GM23338 (cell line): ENCODE measurements at regions not wholly inside any gene's neighbourhood (a gene's known extent, or its start where the extent isn't known, plus 50 kb on each side); places are given as distances from the start of the nearest gene placed in this dataset.

Experiments used
- ATAC-seq: fragments of 200-7000 bp; cut with Tn5 transposase; 3 replicates; pipeline ENCODE4 v1.9.1; 2020
- DNase-seq: peaks from one replicate; pipeline ENCODE4 v3.0.0-alpha.2; 2015; ENCODE audit warnings: low spot score
- H2AFZ ChIP-seq: fragments of 200-600 bp; sonication (generic); 2 replicates; pipeline ENCODE4 v1.8.0; 2016; ENCODE audit warnings: antibody characterized with exemption, mild to moderate bottlenecking, moderate library complexity
- H3F3A ChIP-seq: fragments of 200-600 bp; sonication (generic); replicated peaks from 2 replicates; pipeline ENCODE4 v1.8.0; 2017; ENCODE audit warnings: antibody characterized with exemption, mixed run types, low read depth
- H3K27ac ChIP-seq: fragments of 200-600 bp; sonication (generic); 2 replicates; pipeline ENCODE4 v1.6.1; 2016; ENCODE audit warnings: low read depth
- H3K27me3 ChIP-seq: fragments of 200-600 bp; sonication (generic); 2 replicates; pipeline ENCODE4 v1.8.0; 2016; ENCODE audit warnings: mild to moderate bottlenecking, mixed run types, moderate library complexity; ENCODE audit not compliant: insufficient read depth
- H3K36me3 ChIP-seq: fragments of 200-600 bp; sonication (generic); 2 replicates; pipeline ENCODE4 v1.8.0; 2016; ENCODE audit warnings: mild to moderate bottlenecking; ENCODE audit not compliant: insufficient read depth
- H3K4me1 ChIP-seq: fragments of 200-600 bp; sonication (generic); 2 replicates; pipeline ENCODE4 v1.8.0; 2016; ENCODE audit warnings: mild to moderate bottlenecking, moderate library complexity; ENCODE audit not compliant: insufficient read depth
- H3K4me2 ChIP-seq: fragments of 200-600 bp; sonication (generic); 2 replicates; pipeline ENCODE4 v1.7.1; 2017; ENCODE audit warnings: mixed run types
- H3K4me3 ChIP-seq: fragments of 200-600 bp; sonication (generic); 2 replicates; pipeline ENCODE4 v1.6.1; 2016; ENCODE audit warnings: mixed run types
- H3K79me2 ChIP-seq: fragments of 200-600 bp; sonication (generic); replicated peaks from 2 replicates; pipeline ENCODE4 v1.8.0; 2017; ENCODE audit warnings: mild to moderate bottlenecking; ENCODE audit not compliant: insufficient read depth
- H3K9me2 ChIP-seq: fragments of 200-600 bp; sonication (generic); 2 replicates; pipeline ENCODE4 v1.8.0; 2017; ENCODE audit not compliant: insufficient read depth
- H4K20me1 ChIP-seq: fragments of 200-600 bp; sonication (generic); replicated peaks from 2 replicates; pipeline ENCODE4 v1.8.0; 2017; ENCODE audit warnings: mild to moderate bottlenecking; ENCODE audit not compliant: insufficient read depth
- H3K27ac Mint-ChIP-seq: 2 replicates; pipeline ENCODE4 v1.8.0; 2020; ENCODE audit warnings: inconsistent platforms, mild to moderate bottlenecking, moderate library complexity, mixed read lengths
- H3K27me3 Mint-ChIP-seq: 3 replicates; pipeline ENCODE4 v1.8.0; 2022; ENCODE audit warnings: low read depth, mild to moderate bottlenecking, moderate library complexity, mixed read lengths, inconsistent platforms; ENCODE audit not compliant: insufficient read depth, poor library complexity
- H3K36me3 Mint-ChIP-seq: 3 replicates; pipeline ENCODE4 v1.8.0; 2021; ENCODE audit warnings: low read depth, mild to moderate bottlenecking, inconsistent platforms, moderate library complexity, mixed read lengths
- H3K4me1 Mint-ChIP-seq: 3 replicates; pipeline ENCODE4 v1.8.0; 2020; ENCODE audit warnings: mild to moderate bottlenecking, inconsistent platforms, mixed read lengths
- H3K4me3 Mint-ChIP-seq: 3 replicates; pipeline ENCODE4 v1.8.0; 2021; ENCODE audit warnings: moderate library complexity, mild to moderate bottlenecking, inconsistent platforms, mixed read lengths
- H3K9me3 Mint-ChIP-seq: 3 replicates; pipeline ENCODE4 v1.8.0; 2020; ENCODE audit warnings: moderate library complexity, mild to moderate bottlenecking, inconsistent platforms, mixed read lengths
- JUNB ChIP-seq: IDR thresholded peaks from one replicate; pipeline ENCODE4 v1.6.1; 2016; ENCODE audit warnings: antibody characterized with exemption; ENCODE audit not compliant: unreplicated experiment
- NANOG ChIP-seq: IDR thresholded peaks from 2 replicates; pipeline ENCODE4 v1.6.1; 2016; ENCODE audit warnings: antibody characterized with exemption, borderline replicate concordance
- POLR2AphosphoS5 ChIP-seq: IDR thresholded peaks from 2 replicates; pipeline ENCODE4 v1.6.1; 2016; ENCODE audit warnings: antibody characterized with exemption, low read depth
- STAT1 ChIP-seq: IDR thresholded peaks from one replicate; pipeline ENCODE4 v1.6.1; 2016; ENCODE audit warnings: antibody characterized with exemption; ENCODE audit not compliant: unreplicated experiment
- ZNF114 ChIP-seq: fragments of 250-450 bp; sonication (Bioruptor Pico); IDR thresholded peaks from 2 replicates; pipeline ENCODE4 v1.5.0; 2020; ENCODE audit warnings: mild to moderate bottlenecking, moderate library complexity
- TF ChIP-seq, protein P1 (sequence below): IDR thresholded peaks from one replicate; pipeline ENCODE4 v1.6.1; 2018; ENCODE audit warnings: antibody characterized with exemption; ENCODE audit not compliant: unreplicated experiment
- TF ChIP-seq, protein P2 (sequence below), 2 experiments: fragments of 200-600 bp in 1 of 2; sonication (generic) in 1 of 2; conservative IDR thresholded peaks; 2 replicates each; pipeline versions ENCODE4 v1.5.1 to v1.6.1; 2016 to 2017; ENCODE audit warnings: antibody characterized with exemption in 2 of 2, low read depth in 2 of 2, mild to moderate bottlenecking in 2 of 2, moderate library complexity in 1 of 2
- TF ChIP-seq, protein P3 (sequence below): fragments of 250-450 bp; sonication (Bioruptor Pico); IDR thresholded peaks from 2 replicates; pipeline ENCODE4 v1.5.0; 2020; ENCODE audit warnings: mild to moderate bottlenecking, moderate library complexity

DNA sequence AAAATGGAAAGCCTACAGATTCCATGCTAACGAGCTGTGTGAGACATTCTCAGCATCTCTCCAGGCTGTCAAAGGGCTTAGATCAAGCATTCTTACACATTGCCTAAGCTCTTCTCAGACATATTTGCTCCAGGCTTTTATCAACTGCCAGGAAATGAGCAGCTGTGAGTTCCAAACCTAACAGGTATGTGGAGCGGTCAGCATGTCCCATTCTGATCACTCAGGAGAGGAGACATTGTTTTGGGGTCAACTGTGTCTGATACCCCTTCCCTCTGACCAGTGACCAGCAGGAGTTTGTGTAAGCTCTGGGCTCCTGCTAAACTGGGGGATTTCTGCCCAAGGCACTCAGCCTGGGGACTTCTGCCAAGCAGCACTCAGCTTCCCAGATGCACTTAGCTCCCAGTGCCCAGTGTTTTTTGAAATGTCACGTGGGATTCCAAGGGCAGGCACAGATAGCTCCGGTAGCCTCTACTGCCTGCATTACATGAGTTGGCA lies 229.1 kb downstream of the SEC61B start:
- H3F3A ChIP-seq = no peaks in the 10 kb centered on the region
- no peak overlapping the region for H3K4me3 ChIP-seq
- H3K27ac Mint-ChIP-seq = no peak overlapping the region
- H2AFZ ChIP-seq = peak overlapping the region; percentile 43; the same call in 1 of the 2 replicates
- H3K79me2 ChIP-seq = no peaks in the 10 kb centered on the region
- TF ChIP-seq STAT1 (no peak), JUNB (no peak), ZNF114 (CRISPR knock-in tag) (no peak), NANOG (no peak)
- TF ChIP-seq, protein P1, sequence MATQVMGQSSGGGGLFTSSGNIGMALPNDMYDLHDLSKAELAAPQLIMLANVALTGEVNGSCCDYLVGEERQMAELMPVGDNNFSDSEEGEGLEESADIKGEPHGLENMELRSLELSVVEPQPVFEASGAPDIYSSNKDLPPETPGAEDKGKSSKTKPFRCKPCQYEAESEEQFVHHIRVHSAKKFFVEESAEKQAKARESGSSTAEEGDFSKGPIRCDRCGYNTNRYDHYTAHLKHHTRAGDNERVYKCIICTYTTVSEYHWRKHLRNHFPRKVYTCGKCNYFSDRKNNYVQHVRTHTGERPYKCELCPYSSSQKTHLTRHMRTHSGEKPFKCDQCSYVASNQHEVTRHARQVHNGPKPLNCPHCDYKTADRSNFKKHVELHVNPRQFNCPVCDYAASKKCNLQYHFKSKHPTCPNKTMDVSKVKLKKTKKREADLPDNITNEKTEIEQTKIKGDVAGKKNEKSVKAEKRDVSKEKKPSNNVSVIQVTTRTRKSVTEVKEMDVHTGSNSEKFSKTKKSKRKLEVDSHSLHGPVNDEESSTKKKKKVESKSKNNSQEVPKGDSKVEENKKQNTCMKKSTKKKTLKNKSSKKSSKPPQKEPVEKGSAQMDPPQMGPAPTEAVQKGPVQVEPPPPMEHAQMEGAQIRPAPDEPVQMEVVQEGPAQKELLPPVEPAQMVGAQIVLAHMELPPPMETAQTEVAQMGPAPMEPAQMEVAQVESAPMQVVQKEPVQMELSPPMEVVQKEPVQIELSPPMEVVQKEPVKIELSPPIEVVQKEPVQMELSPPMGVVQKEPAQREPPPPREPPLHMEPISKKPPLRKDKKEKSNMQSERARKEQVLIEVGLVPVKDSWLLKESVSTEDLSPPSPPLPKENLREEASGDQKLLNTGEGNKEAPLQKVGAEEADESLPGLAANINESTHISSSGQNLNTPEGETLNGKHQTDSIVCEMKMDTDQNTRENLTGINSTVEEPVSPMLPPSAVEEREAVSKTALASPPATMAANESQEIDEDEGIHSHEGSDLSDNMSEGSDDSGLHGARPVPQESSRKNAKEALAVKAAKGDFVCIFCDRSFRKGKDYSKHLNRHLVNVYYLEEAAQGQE = no peak
- TF ChIP-seq, protein P2, sequence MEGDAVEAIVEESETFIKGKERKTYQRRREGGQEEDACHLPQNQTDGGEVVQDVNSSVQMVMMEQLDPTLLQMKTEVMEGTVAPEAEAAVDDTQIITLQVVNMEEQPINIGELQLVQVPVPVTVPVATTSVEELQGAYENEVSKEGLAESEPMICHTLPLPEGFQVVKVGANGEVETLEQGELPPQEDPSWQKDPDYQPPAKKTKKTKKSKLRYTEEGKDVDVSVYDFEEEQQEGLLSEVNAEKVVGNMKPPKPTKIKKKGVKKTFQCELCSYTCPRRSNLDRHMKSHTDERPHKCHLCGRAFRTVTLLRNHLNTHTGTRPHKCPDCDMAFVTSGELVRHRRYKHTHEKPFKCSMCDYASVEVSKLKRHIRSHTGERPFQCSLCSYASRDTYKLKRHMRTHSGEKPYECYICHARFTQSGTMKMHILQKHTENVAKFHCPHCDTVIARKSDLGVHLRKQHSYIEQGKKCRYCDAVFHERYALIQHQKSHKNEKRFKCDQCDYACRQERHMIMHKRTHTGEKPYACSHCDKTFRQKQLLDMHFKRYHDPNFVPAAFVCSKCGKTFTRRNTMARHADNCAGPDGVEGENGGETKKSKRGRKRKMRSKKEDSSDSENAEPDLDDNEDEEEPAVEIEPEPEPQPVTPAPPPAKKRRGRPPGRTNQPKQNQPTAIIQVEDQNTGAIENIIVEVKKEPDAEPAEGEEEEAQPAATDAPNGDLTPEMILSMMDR (conservative IDR thresholded peaks at IDR 0.05; ENCODE audit: low read depth in 2 of 2) = no peak
- no peak overlapping the region for H3K27ac ChIP-seq
- H3K9me2 ChIP-seq = no peaks in the 10 kb centered on the region; the same call in 1 of the 2 replicates
- ATAC-seq (no peak), DNase-seq (no peak)
- H3K4me1 Mint-ChIP-seq = no peaks in the 10 kb centered on the region
- no peak overlapping the region for H3K4me2 ChIP-seq
- H3K36me3 Mint-ChIP-seq = no peaks in the 10 kb centered on the region
- peaks cover 3% of the 10 kb centered on the region for H3K27me3 Mint-ChIP-seq
- no peaks in the 10 kb centered on the region for H3K27me3 ChIP-seq
- H3K4me3 Mint-ChIP-seq = no peak overlapping the region
- H3K9me3 Mint-ChIP-seq = no peaks in the 10 kb centered on the region
- no peaks in the 10 kb centered on the region for H4K20me1 ChIP-seq
- H3K36me3 ChIP-seq = no peaks in the 10 kb centered on the region
- no peaks in the 10 kb centered on the region for H3K4me1 ChIP-seq

DNA sequence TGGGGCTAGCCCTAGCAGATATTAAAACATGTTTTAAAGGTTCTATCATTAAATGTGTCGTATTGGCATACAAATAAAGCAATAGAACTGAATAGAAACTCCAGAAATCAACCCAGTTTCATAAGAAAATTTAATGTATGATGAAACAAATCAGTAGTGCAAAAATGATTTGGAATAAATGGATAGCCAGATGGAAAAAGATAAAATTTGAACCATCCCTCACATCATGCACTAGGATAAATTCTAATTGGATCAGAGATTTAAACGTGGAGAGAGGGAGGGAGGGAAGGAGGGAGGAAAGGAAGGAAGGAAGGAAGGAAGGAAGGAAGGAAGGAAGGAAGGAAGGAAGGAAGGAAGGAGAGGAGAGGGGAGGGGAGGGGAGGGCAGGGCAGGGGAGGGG lies 235.3 kb downstream of the SEC61B start:
- no peak overlapping the region for H3K4me3 ChIP-seq
- no peaks in the 10 kb centered on the region for H3F3A ChIP-seq
- H3K27me3 ChIP-seq = no peaks in the 10 kb centered on the region
- Mint-ChIP-seq H3K9me3 (no peaks in the 10 kb centered on the region), H3K36me3 (no peaks in the 10 kb centered on the region), H3K27ac (no peak overlapping the region), H3K4me1 (no peaks in the 10 kb centered on the region; the same call in 2 of the 3 replicates), H3K27me3 (peaks cover 2% of the 10 kb centered on the region), H3K4me3 (no peak overlapping the region)
- no peak overlapping the region for H3K27ac ChIP-seq
- no peaks in the 10 kb centered on the region for H4K20me1 ChIP-seq
- no peaks in the 10 kb centered on the region for H3K4me1 ChIP-seq
- no peaks in the 10 kb centered on the region for H3K36me3 ChIP-seq
- no peak overlapping the region for H3K4me2 ChIP-seq
- ATAC-seq (no peak), DNase-seq (no peak)
- H3K79me2 ChIP-seq = no peaks in the 10 kb centered on the region
- H3K9me2 ChIP-seq = peaks cover 3% of the 10 kb centered on the region; the same call in 1 of the 2 replicates
- no peak overlapping the region for H2AFZ ChIP-seq
- TF ChIP-seq, protein P3, sequence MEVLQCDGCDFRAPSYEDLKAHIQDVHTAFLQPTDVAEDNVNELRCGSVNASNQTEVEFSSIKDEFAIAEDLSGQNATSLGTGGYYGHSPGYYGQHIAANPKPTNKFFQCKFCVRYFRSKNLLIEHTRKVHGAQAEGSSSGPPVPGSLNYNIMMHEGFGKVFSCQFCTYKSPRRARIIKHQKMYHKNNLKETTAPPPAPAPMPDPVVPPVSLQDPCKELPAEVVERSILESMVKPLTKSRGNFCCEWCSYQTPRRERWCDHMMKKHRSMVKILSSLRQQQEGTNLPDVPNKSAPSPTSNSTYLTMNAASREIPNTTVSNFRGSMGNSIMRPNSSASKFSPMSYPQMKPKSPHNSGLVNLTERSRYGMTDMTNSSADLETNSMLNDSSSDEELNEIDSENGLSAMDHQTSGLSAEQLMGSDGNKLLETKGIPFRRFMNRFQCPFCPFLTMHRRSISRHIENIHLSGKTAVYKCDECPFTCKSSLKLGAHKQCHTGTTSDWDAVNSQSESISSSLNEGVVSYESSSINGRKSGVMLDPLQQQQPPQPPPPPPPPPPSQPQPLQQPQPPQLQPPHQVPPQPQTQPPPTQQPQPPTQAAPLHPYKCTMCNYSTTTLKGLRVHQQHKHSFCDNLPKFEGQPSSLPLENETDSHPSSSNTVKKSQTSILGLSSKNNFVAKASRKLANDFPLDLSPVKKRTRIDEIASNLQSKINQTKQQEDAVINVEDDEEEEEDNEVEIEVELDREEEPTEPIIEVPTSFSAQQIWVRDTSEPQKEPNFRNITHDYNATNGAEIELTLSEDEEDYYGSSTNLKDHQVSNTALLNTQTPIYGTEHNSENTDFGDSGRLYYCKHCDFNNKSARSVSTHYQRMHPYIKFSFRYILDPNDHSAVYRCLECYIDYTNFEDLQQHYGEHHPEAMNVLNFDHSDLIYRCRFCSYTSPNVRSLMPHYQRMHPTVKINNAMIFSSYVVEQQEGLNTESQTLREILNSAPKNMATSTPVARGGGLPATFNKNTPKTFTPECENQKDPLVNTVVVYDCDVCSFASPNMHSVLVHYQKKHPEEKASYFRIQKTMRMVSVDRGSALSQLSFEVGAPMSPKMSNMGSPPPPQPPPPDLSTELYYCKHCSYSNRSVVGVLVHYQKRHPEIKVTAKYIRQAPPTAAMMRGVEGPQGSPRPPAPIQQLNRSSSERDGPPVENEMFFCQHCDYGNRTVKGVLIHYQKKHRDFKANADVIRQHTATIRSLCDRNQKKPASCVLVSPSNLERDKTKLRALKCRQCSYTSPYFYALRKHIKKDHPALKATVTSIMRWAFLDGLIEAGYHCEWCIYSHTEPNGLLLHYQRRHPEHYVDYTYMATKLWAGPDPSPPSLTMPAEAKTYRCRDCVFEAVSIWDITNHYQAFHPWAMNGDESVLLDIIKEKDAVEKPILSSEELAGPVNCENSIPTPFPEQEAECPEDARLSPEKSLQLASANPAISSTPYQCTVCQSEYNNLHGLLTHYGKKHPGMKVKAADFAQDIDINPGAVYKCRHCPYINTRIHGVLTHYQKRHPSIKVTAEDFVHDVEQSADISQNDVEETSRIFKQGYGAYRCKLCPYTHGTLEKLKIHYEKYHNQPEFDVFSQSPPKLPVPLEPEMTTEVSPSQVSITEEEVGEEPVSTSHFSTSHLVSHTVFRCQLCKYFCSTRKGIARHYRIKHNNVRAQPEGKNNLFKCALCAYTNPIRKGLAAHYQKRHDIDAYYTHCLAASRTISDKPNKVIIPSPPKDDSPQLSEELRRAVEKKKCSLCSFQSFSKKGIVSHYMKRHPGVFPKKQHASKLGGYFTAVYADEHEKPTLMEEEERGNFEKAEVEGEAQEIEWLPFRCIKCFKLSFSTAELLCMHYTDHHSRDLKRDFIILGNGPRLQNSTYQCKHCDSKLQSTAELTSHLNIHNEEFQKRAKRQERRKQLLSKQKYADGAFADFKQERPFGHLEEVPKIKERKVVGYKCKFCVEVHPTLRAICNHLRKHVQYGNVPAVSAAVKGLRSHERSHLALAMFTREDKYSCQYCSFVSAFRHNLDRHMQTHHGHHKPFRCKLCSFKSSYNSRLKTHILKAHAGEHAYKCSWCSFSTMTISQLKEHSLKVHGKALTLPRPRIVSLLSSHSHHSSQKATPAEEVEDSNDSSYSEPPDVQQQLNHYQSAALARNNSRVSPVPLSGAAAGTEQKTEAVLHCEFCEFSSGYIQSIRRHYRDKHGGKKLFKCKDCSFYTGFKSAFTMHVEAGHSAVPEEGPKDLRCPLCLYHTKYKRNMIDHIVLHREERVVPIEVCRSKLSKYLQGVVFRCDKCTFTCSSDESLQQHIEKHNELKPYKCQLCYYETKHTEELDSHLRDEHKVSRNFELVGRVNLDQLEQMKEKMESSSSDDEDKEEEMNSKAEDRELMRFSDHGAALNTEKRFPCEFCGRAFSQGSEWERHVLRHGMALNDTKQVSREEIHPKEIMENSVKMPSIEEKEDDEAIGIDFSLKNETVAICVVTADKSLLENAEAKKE (CRISPR knock-in tag) = no peak
- TF ChIP-seq POLR2AphosphoS5 (no peak), NANOG (no peak)
- TF ChIP-seq, protein P2 (conservative IDR thresholded peaks at IDR 0.05; ENCODE audit: low read depth in 2 of 2) = no peak
